Peyer's patch (tissue), 4 donors: ENCODE measurements at regions not wholly inside any gene's neighbourhood (a gene's known extent, or its start where the extent isn't known, plus 50 kb on each side); places are given as distances from the start of the nearest gene placed in this dataset.
A peak's percentile ranks its signal among the peaks of the same experiment; 100 is the strongest.

Experiments
- DNase-seq, 3 donors: peaks; one replicate each; pipeline ENCODE4 v3.0.0-alpha.2; 2017 to 2019
- H3K27ac ChIP-seq, 4 donors: fragments of 200-600 bp; sonication (generic); one replicate each; pipeline ENCODE4 v1.5.1; 2016 to 2019
- H3K27me3 ChIP-seq, 2 donors: fragments of 200-600 bp; sonication (generic); one replicate each; pipeline ENCODE4 v1.5.1; 2019
- H3K36me3 ChIP-seq, 3 donors: fragments of 200-600 bp; sonication (generic); one replicate each; pipeline ENCODE4 v1.5.1; 2016 to 2019
- H3K4me1 ChIP-seq, 4 donors: fragments of 200-600 bp; sonication (generic); one replicate each; pipeline ENCODE4 v1.5.1; 2016 to 2019
- H3K4me3 ChIP-seq, 4 donors: fragments of 200-600 bp; sonication (generic); 1 replicate in 3 of 4; 2 replicates in 1 of 4; pipeline ENCODE4 v1.5.1; 2016 to 2019; ENCODE audit warnings: mild to moderate bottlenecking in 1 of 4
- H3K9me3 ChIP-seq, 4 donors: fragments of 200-600 bp; sonication (generic); one replicate each; pipeline ENCODE4 v1.5.1; 2016 to 2019; ENCODE audit warnings: mild to moderate bottlenecking in 1 of 4
- POLR2A ChIP-seq, 2 donors: fragments of 450-650 bp; IDR thresholded peaks; one replicate each; pipeline ENCODE4 v1.5.1; 2017; ENCODE audit warnings: antibody characterized with exemption in 2 of 2, mild to moderate bottlenecking in 2 of 2, moderate library complexity in 2 of 2
- TF ChIP-seq, protein P1 (sequence below), 6 experiments: fragments of 450-650 bp in 4 of 6; fragments of 200-600 bp in 2 of 6; sonication (generic) in 1 of 6; IDR thresholded peaks; one replicate each; pipeline ENCODE4 v1.5.1; 2017 to 2019; ENCODE audit warnings: antibody characterized with exemption in 6 of 6, mild to moderate bottlenecking in 3 of 6, moderate library complexity in 1 of 6

DNA sequence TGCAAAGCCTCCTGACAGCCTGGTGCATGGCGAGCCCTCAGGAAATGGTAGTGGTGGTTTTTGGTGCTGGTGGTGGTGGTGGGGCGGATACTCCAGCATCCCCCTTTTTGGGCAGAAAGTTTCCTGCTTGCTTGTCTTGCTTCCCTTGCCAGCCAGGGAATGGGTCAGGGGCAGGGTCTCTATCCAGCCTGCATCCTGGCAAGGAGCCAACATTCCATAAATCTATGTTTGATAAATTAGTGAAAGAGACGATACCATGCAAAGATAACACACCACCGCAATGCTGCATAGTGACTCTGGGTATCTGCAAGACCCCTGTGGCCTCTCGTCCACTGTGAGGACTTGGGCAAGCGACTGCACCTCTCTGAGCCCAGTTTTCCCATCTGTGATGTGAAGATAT is 246.2 kb downstream of the LRFN2 start:
- Histone ChIP-seq H3K4me3 (no peak overlapping the region), H3K27me3 (no peaks in the 10 kb centered on the region), H3K27ac (no peak overlapping the region), H3K9me3 (no peaks in the 10 kb centered on the region), H3K4me1 (no peaks in the 10 kb centered on the region), H3K36me3 (no peaks in the 10 kb centered on the region)
- TF ChIP-seq, protein P1, sequence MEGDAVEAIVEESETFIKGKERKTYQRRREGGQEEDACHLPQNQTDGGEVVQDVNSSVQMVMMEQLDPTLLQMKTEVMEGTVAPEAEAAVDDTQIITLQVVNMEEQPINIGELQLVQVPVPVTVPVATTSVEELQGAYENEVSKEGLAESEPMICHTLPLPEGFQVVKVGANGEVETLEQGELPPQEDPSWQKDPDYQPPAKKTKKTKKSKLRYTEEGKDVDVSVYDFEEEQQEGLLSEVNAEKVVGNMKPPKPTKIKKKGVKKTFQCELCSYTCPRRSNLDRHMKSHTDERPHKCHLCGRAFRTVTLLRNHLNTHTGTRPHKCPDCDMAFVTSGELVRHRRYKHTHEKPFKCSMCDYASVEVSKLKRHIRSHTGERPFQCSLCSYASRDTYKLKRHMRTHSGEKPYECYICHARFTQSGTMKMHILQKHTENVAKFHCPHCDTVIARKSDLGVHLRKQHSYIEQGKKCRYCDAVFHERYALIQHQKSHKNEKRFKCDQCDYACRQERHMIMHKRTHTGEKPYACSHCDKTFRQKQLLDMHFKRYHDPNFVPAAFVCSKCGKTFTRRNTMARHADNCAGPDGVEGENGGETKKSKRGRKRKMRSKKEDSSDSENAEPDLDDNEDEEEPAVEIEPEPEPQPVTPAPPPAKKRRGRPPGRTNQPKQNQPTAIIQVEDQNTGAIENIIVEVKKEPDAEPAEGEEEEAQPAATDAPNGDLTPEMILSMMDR (IDR thresholded peaks at IDR 0.05), result no peak
- TF ChIP-seq POLR2A (IDR thresholded peaks at IDR 0.05), result no peak
- DNase-seq, result peak in 1 of 3 donors; percentile 24

DNA sequence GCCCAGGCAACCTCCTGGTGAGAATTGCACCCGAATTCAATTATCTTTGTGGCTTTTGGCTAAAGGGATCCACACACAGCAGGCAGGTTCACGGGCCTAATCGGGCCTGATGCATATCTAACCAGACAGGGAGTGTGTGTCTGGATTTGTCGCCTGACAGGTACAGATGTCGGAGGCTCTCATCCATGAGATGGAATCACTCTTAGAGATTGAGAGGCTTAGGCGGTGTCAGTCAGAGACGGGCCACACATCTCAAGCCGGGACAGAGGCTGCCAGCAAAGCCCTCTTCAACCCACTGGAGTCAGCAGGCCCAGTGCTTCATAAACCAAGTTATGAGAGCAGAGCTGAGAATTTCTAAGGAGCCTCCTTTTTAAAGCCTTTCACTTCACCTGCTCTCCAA is 247.0 kb downstream of the LRFN2 start:
- no peak overlapping the region for H3K4me3 ChIP-seq
- no peak for TF ChIP-seq POLR2A (IDR thresholded peaks at IDR 0.05)
- TF ChIP-seq, protein P1 (IDR thresholded peaks at IDR 0.05), result no peak
- no peaks in the 10 kb centered on the region for H3K4me1 ChIP-seq
- peak in 1 of 3 donors; percentile 29 for DNase-seq
- no peak overlapping the region for H3K27ac ChIP-seq
- H3K27me3 ChIP-seq, result no peaks in the 10 kb centered on the region
- H3K9me3 ChIP-seq, result no peaks in the 10 kb centered on the region
- H3K36me3 ChIP-seq, result no peaks in the 10 kb centered on the region

DNA sequence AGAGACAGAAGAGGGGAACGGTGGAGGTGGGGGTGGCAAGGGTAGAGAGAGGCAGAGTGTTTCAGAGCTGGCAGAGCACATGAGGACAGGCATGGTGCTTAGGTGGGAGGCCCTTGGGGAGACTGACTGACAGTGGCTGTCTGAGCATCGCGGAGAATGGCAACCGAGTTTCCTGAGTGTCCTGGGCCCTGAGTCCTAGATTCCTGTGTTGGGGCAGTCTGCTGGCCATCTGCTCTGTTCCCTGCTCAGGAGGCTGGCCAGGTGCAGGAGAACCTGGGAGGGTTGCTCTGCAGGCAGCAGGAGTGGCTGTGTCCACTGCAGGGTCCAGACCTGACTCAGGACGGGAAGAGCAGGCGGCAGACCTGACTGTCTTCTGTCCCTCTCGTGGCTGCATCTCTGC is 248.9 kb downstream of the LRFN2 start:
- H3K27me3 ChIP-seq, result no peaks in the 10 kb centered on the region
- no peak for DNase-seq

DNA sequence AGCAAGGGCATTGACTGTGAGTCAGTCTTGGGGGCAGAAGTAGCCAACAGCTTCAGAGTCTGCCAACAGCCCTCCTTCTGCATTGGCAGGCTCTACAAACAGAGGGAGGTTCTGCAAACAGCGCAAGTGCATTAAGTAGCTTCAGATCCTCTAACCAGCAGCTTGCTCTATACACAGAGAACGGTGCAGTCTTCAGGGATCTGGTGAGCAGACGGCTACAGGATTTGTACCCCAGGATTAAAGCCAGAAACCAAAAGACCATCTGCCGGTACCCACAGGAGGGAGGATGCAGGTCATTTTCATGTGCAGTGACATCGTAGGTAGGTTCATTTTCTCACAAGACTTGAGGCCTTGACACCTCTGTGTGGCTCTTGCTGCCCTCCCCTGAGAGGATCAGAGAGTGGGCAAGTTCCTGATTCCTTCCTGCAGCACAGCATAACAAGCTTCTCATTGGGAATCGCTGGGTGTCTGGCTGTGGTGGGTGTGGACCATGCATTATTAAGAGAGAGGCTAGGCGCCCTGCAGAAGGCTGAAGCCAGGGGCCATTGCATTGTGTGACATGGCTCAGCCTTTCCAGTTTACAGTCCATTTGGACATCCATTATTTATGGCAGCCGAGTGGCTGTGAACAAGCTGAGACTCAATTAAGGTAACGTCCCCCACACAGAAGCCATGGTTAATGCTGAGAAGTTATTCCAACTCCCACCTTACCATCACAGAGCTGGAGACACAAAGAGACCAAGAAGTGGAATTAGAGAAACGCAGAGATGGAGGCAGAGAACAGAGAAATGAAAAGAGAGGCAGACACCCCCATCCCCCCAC is 250.0 kb downstream of the LRFN2 start:
- no peak for DNase-seq
- H3K9me3 ChIP-seq, result no peaks in the 10 kb centered on the region
- no peak overlapping the region for H3K27ac ChIP-seq
- no peaks in the 10 kb centered on the region for H3K27me3 ChIP-seq
- H3K4me1 ChIP-seq, result no peaks in the 10 kb centered on the region
- no peak for TF ChIP-seq POLR2A (IDR thresholded peaks at IDR 0.05)
- TF ChIP-seq, protein P1 (IDR thresholded peaks at IDR 0.05), result no peak
- H3K36me3 ChIP-seq, result no peaks in the 10 kb centered on the region
- H3K4me3 ChIP-seq, result no peak overlapping the region

More for the DNA sequence above, 248.9 kb downstream of the LRFN2 start:
- no peak for TF ChIP-seq POLR2A (IDR thresholded peaks at IDR 0.05)
- TF ChIP-seq, protein P1 (IDR thresholded peaks at IDR 0.05), result no peak
- no peak overlapping the region for H3K4me3 ChIP-seq
- no peak overlapping the region for H3K27ac ChIP-seq
- H3K36me3 ChIP-seq, result no peaks in the 10 kb centered on the region
- H3K9me3 ChIP-seq, result no peaks in the 10 kb centered on the region
- no peaks in the 10 kb centered on the region for H3K4me1 ChIP-seq

DNA sequence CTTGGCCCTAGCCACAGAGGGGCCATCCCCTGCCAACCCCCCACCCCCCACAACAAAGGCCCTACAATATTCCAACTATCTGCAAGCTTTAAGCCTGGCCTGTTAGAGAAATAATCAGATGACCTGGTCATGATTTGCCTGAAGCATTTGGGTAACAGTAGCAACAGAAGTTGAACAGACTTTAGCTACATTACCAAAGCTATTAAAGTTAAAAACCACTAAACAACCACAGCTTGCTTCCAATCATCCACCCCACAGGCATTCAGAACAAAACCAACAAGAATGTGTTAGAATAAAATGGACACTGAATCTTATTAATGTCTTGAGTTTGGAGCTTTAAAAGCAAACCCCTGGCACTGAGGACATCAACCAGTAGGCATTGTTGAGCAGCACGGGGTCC is 250.9 kb downstream of the LRFN2 start:
- H3K27ac ChIP-seq, result no peak overlapping the region
- H3K4me1 ChIP-seq, result no peaks in the 10 kb centered on the region
- no peak for TF ChIP-seq POLR2A (IDR thresholded peaks at IDR 0.05)
- TF ChIP-seq, protein P1 (IDR thresholded peaks at IDR 0.05), result no peak
- H3K27me3 ChIP-seq, result no peaks in the 10 kb centered on the region
- no peak overlapping the region for H3K4me3 ChIP-seq
- no peak for DNase-seq
- no peaks in the 10 kb centered on the region for H3K36me3 ChIP-seq
- H3K9me3 ChIP-seq, result no peaks in the 10 kb centered on the region
